ENCODE measurements at regions not wholly inside any gene's neighbourhood (a gene's known extent, or its start where the extent isn't known, plus 50 kb on each side); places are given as distances from the start of the nearest gene placed in this dataset.
A peak's percentile ranks its signal among the peaks of the same experiment; 100 is the strongest.
"Not testable (repeated sequence)": the region's sequence is repeated elsewhere in the genome, so short reads cannot be mapped to it uniquely, and the experiment has no call there.

- no peak for TF ChIP-seq CTCF (IDR thresholded peaks at IDR 0.05; ENCODE audit: insufficient read depth, low read depth, low read length)
- no peak for DNase-seq (ENCODE audit: low read depth)
Observed at GRCh38 chr6:128712898-128713297, 170.0 kb upstream of the LAMA2 start.

GRCh38 chr6:128711149-128711548, 171.8 kb upstream of the LAMA2 start:
- DNase-seq (ENCODE audit: low read depth), result no peak
- H3K4me3 ChIP-seq (ENCODE audit: low read depth, low read length), result no peak overlapping the region
- TF ChIP-seq CTCF (IDR thresholded peaks at IDR 0.05; ENCODE audit: insufficient read depth, low read depth, low read length), result no peak

More at GRCh38 chr6:128712898-128713297, 170.0 kb upstream of the LAMA2 start:
- H3K4me3 ChIP-seq (ENCODE audit: low read depth, low read length), result no peak overlapping the region

- DNase-seq (ENCODE audit: low read depth), result no peak
- H3K4me3 ChIP-seq (ENCODE audit: low read depth, low read length), result no peak overlapping the region
- TF ChIP-seq CTCF (IDR thresholded peaks at IDR 0.05; ENCODE audit: insufficient read depth, low read depth, low read length), result no peak
Observed at GRCh38 chr6:128710315-128710714, 172.6 kb upstream of the LAMA2 start.

- no peak for TF ChIP-seq CTCF (IDR thresholded peaks at IDR 0.05; ENCODE audit: insufficient read depth, low read depth, low read length)
- no peak for DNase-seq (ENCODE audit: low read depth)
- no peak overlapping the region for H3K4me3 ChIP-seq (ENCODE audit: low read depth, low read length)
Observed at GRCh38 chr6:128704601-128705000, 178.3 kb upstream of the LAMA2 start.

GRCh38 chr6:128703794-128704193, 179.1 kb upstream of the LAMA2 start:
- DNase-seq (ENCODE audit: low read depth); H3K4me3 ChIP-seq (ENCODE audit: low read depth, low read length): not testable (repeated sequence)

GRCh38 chr6:128696691-128697689, 176.6 kb upstream of the PTPRK start:
- peak; percentile 54 for DNase-seq (ENCODE audit: low read depth)
- no peak overlapping the region for H3K4me3 ChIP-seq (ENCODE audit: low read depth, low read length)
- no peak for TF ChIP-seq CTCF (IDR thresholded peaks at IDR 0.05; ENCODE audit: insufficient read depth, low read depth, low read length)

GRCh38 chr6:128694303-128695009, 174.1 kb upstream of the PTPRK start:
- H3K4me3 ChIP-seq (ENCODE audit: low read depth, low read length), result no peak overlapping the region
- TF ChIP-seq CTCF (IDR thresholded peaks at IDR 0.05; ENCODE audit: insufficient read depth, low read depth, low read length), result no peak
- DNase-seq (ENCODE audit: low read depth), result no peak
